Loucy (cell line): ENCODE measurements at regions not wholly inside any gene's neighbourhood (a gene's known extent, or its start where the extent isn't known, plus 50 kb on each side); places are given as distances from the start of the nearest gene placed in this dataset.

Experiments
- H2AFZ ChIP-seq: fragments of 200-600 bp; sonication (generic); 2 replicates; pipeline ENCODE4 v1.6.0; 2016; ENCODE audit warnings: antibody characterized with exemption, mild to moderate bottlenecking, low read length, moderate library complexity
- H3F3A ChIP-seq: fragments of 200-600 bp; 2 replicates; pipeline ENCODE4 v1.6.0; 2016; ENCODE audit warnings: antibody characterized with exemption, low read depth, mild to moderate bottlenecking
- H3K27me3 ChIP-seq: fragments of 200-600 bp; sonication (generic); 2 replicates; pipeline ENCODE4 v1.6.1; 2014; ENCODE audit warnings: low read length, mild to moderate bottlenecking; ENCODE audit not compliant: insufficient read depth, poor library complexity, severe bottlenecking
- H3K36me3 ChIP-seq: fragments of 200-600 bp; sonication (generic); 2 replicates; pipeline ENCODE4 v1.6.1; 2016; ENCODE audit warnings: low read length; ENCODE audit not compliant: insufficient read depth
- H3K4me1 ChIP-seq: fragments of 200-600 bp; sonication (generic); 2 replicates; pipeline ENCODE4 v1.5.1; 2014; ENCODE audit warnings: low read length, mild to moderate bottlenecking; ENCODE audit not compliant: insufficient read depth, poor library complexity, severe bottlenecking
- H3K4me2 ChIP-seq: fragments of 200-600 bp; sonication (generic); 2 replicates; pipeline ENCODE4 v1.6.0; 2014; ENCODE audit warnings: antibody characterized with exemption, low read length, low read depth, mild to moderate bottlenecking; ENCODE audit not compliant: poor library complexity, severe bottlenecking
- H3K4me3 ChIP-seq: fragments of 200-600 bp; sonication (generic); 2 replicates; pipeline ENCODE4 v1.5.1; 2014; ENCODE audit warnings: low read length, mild to moderate bottlenecking, mixed read lengths; ENCODE audit not compliant: poor library complexity, severe bottlenecking
- H3K79me2 ChIP-seq: fragments of 200-600 bp; sonication (generic); 2 replicates; pipeline ENCODE4 v1.6.1; 2014; ENCODE audit warnings: low read length; ENCODE audit not compliant: insufficient read depth
- H3K9ac ChIP-seq: fragments of 200-600 bp; sonication (generic); 2 replicates; pipeline ENCODE4 v1.6.0; 2014; ENCODE audit warnings: mild to moderate bottlenecking, low read depth, low read length, moderate library complexity; ENCODE audit not compliant: poor library complexity, severe bottlenecking
- H3K9me2 ChIP-seq: fragments of 200-600 bp; sonication (generic); replicated peaks from 2 replicates; pipeline ENCODE4 v1.6.1; 2016; ENCODE audit warnings: low read depth, low read length, mixed read lengths
- H3K9me3 ChIP-seq: fragments of 200-600 bp; sonication (generic); 2 replicates; pipeline ENCODE4 v1.6.1; 2014; ENCODE audit warnings: mild to moderate bottlenecking, antibody characterized with exemption, low read length, low read depth; ENCODE audit not compliant: insufficient read depth
- H4K20me1 ChIP-seq: fragments of 200-600 bp; sonication (generic); 2 replicates; pipeline ENCODE4 v1.6.0; 2014; ENCODE audit warnings: antibody characterized with exemption, low read length, mild to moderate bottlenecking; ENCODE audit not compliant: insufficient read depth, poor library complexity, severe bottlenecking
- EZH2phosphoT487 ChIP-seq: fragments of 200-600 bp; IDR thresholded peaks from 2 replicates; pipeline ENCODE4 v1.6.1; 2018; ENCODE audit warnings: antibody characterized with exemption, mild to moderate bottlenecking, moderate library complexity, borderline replicate concordance
- TF ChIP-seq, protein P1 (sequence below): fragments of 200-600 bp; sonication (generic); conservative IDR thresholded peaks from 2 replicates; pipeline ENCODE4 v1.5.1; 2014; ENCODE audit warnings: mild to moderate bottlenecking, antibody characterized with exemption, low read length

DNA sequence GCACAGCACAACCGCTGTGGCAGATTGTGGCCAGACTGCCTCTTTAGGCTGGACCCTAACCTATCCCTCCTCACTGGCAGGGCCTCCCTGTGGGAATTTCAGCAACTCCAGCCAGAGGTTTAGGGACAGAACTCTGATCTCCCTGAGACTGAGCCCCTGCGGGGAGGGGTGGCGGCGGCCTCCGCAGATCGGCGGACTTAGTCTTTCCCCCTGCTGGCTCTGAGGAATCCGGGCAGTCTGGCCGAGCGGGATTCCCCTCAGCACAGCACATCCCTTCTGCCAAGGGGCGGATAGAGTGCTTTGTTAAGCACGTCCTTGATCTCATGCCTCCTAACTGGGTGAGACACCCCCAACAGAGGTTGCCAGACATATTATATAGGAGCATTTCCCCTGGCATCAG lies 224.2 kb upstream of the NPY start:
- Histone ChIP-seq H3K4me1 (no peaks in the 10 kb centered on the region), H3K27me3 (no peaks in the 10 kb centered on the region), H3K4me2 (no peak overlapping the region), H3K79me2 (no peaks in the 10 kb centered on the region), H3K4me3 (no peak overlapping the region), H3F3A (no peaks in the 10 kb centered on the region), H3K9me2 (no peaks in the 10 kb centered on the region), H3K9ac (no peak overlapping the region), H3K9me3 (no peaks in the 10 kb centered on the region), H3K36me3 (no peaks in the 10 kb centered on the region), H2AFZ (no peak overlapping the region), H4K20me1 (no peaks in the 10 kb centered on the region)
- TF ChIP-seq, protein P1, sequence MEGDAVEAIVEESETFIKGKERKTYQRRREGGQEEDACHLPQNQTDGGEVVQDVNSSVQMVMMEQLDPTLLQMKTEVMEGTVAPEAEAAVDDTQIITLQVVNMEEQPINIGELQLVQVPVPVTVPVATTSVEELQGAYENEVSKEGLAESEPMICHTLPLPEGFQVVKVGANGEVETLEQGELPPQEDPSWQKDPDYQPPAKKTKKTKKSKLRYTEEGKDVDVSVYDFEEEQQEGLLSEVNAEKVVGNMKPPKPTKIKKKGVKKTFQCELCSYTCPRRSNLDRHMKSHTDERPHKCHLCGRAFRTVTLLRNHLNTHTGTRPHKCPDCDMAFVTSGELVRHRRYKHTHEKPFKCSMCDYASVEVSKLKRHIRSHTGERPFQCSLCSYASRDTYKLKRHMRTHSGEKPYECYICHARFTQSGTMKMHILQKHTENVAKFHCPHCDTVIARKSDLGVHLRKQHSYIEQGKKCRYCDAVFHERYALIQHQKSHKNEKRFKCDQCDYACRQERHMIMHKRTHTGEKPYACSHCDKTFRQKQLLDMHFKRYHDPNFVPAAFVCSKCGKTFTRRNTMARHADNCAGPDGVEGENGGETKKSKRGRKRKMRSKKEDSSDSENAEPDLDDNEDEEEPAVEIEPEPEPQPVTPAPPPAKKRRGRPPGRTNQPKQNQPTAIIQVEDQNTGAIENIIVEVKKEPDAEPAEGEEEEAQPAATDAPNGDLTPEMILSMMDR: no peak
- no peak for TF ChIP-seq EZH2phosphoT487

GRCh38 chr7:24063721-24064120 lies 220.3 kb upstream of the NPY start:
- Histone ChIP-seq H3K79me2 (no peaks in the 10 kb centered on the region), H3K4me1 (no peaks in the 10 kb centered on the region), H2AFZ (no peak overlapping the region), H3K9me3 (no peaks in the 10 kb centered on the region), H3K4me3 (no peak overlapping the region), H3K9ac (no peak overlapping the region), H3K9me2 (no peaks in the 10 kb centered on the region), H4K20me1 (no peaks in the 10 kb centered on the region), H3K36me3 (no peaks in the 10 kb centered on the region), H3F3A (no peaks in the 10 kb centered on the region), H3K4me2 (no peak overlapping the region), H3K27me3 (no peaks in the 10 kb centered on the region)
- TF ChIP-seq, protein P1: no peak
- no peak for TF ChIP-seq EZH2phosphoT487

DNA sequence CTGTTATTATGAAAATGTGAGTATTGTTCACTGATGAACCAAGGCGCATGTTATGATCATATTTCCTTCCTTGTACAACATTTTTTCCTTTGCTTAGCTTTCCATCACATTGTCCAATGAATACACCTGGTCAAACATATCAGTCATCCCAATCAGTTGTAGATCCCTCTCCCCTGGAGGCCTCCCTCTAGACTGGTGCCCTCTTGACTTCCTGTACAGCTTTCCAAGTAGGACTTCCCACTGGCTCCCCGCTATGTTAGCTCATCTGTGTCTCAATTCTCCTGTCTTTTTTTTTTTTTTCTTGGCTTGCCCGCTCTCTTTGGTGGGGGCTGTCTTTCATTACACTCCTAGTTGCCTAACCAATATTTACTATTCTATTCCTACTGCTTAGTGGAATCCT lies 214.2 kb upstream of the NPY start:
- no peak overlapping the region for H3K9ac ChIP-seq
- H3K9me2 ChIP-seq: no peaks in the 10 kb centered on the region
- H3K4me2 ChIP-seq: no peak overlapping the region
- H3K9me3 ChIP-seq: no peaks in the 10 kb centered on the region
- H3K36me3 ChIP-seq: no peaks in the 10 kb centered on the region
- no peaks in the 10 kb centered on the region for H4K20me1 ChIP-seq
- TF ChIP-seq EZH2phosphoT487: no peak
- TF ChIP-seq, protein P1: no peak
- H3K79me2 ChIP-seq: no peaks in the 10 kb centered on the region
- H3K4me1 ChIP-seq: peaks cover 6% of the 10 kb centered on the region
- no peaks in the 10 kb centered on the region for H3K27me3 ChIP-seq
- H3F3A ChIP-seq: no peaks in the 10 kb centered on the region
- no peak overlapping the region for H3K4me3 ChIP-seq
- H2AFZ ChIP-seq: no peak overlapping the region
